Embryonic facial prominence (tissue), 1 donor: ENCODE measurements at regions not wholly inside any gene's neighbourhood (a gene's known extent, or its start where the extent isn't known, plus 50 kb on each side); places are given as distances from the start of the nearest gene placed in this dataset.
"Not testable (repeated sequence)": the region's sequence is repeated elsewhere in the genome, so short reads cannot be mapped to it uniquely, and the experiment has no call there.

Source experiments
- DNase-seq: peaks from one replicate; pipeline ENCODE4 v3.0.0-alpha.2; 2016; ENCODE audit errors: extremely low spot score

DNA sequence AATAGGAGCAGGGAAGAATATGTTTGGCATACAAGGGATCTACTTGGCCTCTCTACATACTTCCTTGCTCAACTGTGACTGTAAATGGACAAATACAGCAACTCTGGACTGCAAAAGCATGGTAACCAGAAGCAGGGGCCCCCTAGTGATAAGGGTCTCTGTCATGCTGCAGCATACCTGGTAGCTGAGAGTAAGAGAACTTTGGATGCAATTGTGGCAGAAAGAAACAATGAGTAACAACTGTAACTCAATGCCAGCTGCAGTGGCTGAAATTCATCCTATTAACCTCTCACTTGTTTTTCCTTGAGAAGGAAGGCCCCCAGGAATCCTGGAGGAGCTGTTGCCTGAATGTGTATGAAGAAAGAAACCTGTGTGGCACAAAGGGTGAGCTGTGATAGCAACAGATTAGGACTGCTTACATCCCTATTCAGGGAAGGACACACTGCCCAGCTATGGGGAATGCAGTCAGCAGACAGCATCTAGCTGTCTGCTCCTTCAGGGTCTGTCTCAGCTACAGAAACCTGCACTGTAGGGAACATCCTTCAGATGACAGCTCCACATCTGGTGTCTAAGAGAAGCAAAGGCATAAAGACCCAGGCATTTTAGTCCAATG lies 468.1 kb upstream of the ACTBL2 start:
- no peak for DNase-seq

DNA sequence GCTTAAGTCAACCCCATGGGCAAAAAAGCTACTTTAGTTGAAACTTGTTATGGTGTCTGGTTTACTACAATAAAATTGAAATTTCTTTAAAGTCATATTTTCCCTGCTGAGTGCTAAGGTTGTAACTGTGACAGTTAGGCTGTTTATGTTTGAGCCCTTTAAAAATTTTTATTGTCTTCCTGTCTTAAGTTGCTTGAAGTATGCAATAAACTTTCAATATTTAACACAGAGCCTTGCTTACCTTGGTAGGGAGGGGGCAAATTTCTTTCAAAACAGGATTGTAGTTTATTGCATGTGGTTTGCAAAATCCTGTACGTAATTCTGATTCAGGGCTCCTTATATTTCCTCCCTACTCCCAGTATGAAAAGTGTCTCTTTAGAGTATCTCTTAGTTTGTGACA lies 465.5 kb upstream of the ACTBL2 start:
- no peak for DNase-seq

DNA sequence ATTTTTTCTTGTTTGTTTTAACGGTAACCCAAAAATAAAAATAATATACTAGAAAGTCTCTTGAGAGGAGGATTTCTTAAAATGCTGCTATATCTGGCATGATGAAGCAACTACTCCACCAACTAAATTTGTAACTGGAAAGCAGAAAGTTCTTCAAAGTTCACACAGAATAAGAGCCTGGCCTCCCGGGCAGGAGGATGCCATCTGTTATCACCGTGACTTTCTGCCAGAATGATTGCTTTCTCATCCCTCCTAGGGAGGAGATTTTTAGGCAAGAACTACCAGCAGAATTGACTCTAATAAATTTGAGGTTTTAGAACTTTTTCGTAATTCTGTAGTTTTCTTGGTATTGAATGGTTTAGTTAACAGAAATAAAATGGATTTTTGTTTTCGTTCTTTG lies 464.6 kb upstream of the ACTBL2 start:
- DNase-seq: no peak

DNA sequence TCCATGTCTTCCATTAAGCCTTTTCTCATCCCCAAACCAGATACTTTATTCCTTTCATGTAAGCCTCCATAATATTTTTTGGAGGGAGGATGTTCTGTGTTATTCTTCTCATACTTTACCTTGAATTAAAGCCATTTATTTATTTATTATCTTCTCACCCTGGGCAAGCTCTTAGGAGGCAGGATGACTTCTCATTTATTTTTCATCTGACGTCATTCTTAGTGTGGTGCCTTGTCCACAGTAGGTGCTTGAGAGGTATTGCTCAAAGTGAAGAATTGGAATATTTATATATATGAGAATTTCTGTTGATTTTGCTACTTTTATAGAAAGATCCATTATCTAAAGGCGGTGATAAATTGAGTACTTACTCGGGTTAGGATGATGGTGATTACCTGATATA lies 458.3 kb upstream of the ACTBL2 start:
- no peak for DNase-seq

DNA sequence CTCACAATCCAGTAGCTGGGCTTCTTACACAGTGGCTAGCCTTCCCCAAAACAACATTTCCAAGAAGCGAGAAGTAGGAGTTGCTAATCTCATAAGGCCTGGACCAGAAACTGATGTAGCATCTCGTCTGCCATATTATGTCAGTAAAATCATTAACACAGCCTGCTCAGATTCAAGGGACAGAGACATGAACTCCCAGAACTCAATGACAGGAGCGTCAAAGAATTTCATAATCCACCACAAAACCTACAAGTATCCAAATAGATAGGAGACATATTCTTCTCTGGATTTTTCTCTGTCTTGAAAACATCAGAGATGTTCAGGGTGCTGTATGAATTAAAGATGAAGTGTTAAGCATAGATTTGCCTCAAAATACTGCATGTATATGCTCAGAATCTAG lies 457.6 kb upstream of the ACTBL2 start:
- no peak for DNase-seq

DNA sequence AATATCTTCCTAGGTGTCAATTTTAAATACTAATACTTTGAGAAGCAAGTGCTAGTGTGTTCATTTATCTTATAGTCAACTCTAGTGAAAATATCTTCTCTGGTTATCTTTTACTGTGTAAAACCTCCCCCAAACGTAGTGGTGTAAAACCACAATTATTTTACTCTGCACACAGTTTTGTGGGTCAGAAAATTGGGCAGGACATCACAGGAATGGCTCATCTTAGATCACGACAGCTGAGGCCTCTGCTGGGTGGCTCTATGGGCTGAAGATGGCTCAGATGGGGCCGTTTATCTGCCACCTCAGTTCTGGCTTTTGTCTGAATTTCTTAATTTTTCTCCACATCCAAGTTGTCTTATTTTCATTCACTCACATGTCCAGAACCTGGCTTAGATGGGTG lies 457.2 kb upstream of the ACTBL2 start:
- no peak for DNase-seq

DNA sequence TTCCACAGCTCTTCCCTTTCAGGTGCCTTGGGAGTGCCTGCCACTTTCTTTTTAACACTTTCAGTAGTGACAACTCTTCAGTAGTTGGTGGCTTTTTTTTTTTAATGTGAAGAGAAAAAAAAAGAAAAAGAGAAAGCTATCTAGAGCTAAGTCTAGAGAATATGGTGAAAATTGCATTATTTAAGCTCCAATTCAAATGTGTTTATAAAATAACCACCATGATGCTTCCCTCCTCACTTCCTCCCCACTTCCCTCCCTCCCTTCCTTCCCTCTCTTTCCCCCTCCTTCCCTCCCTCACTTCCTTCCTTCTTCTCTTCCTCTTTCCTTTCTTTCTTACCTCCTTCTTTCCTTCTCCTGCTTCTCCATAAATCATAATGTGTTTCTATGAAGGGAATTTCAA lies 456.7 kb upstream of the ACTBL2 start:
- DNase-seq: no peak

DNA sequence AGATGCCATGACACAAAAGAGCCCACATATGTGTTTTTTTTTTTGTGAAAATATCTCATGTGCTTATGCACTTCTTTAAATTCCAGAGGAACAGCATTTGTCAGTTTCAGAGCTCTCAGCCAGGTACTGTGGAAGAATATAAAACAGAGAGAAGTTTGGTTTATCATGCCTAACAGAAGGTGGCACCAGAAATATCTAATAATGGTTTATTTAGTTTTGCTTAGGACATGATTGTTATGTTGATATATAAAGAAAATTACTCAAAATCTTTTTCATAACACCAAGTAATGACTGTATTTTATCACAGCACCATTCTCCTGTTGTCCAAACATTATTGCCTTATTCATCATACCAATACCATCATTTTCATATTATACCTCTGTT lies 455.6 kb upstream of the ACTBL2 start:
- no peak for DNase-seq

DNA sequence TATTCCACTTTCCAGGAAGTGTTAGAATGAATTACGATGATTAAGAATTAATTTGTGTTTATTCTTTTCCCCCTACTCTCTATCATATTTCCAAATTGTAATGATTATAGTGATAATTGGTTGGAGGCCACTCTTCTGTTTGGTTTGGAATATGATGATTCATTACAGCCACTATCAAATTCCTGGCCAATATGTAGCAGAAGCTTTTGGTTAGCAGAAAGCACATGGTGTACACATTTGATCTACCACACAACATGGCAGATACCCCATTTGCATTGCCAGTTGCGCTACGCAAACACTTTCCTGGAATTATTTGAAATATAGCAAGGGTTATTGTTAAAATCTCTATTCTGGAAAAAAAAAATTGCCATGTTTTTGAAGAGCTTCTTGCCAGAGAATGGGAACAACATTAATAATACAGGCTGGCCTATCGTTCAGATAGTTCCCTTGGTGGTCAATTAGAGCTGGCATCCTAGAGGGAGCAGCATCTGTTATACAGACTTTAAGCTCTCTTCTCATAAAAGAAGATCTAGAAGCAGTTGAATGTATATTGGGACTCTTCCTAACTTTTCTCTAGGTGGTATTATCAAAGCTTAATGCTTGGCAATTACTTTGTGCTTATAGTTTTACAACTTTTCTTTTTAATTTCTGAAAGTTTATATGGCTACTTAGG lies 455.0 kb upstream of the ACTBL2 start:
- DNase-seq: no peak

DNA sequence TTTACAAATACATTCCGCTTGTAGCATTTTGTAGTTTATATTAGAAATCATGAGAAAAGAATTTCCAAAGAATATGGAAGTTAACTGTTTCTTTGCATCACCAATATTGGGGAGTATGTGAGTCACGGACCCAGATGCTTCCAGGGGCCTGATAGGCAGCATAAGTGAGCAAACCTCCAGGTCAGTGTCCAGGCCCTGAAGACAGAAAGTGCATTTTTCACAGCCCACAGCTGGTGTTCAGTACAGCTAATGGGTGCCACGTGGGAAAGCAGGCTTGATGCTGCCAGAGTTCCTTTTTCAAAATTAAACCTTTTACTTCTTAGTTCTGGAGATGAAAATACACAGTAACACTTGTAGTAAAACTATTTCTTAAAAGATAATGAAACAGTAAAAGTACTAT lies 454.4 kb upstream of the ACTBL2 start:
- no peak for DNase-seq

DNA sequence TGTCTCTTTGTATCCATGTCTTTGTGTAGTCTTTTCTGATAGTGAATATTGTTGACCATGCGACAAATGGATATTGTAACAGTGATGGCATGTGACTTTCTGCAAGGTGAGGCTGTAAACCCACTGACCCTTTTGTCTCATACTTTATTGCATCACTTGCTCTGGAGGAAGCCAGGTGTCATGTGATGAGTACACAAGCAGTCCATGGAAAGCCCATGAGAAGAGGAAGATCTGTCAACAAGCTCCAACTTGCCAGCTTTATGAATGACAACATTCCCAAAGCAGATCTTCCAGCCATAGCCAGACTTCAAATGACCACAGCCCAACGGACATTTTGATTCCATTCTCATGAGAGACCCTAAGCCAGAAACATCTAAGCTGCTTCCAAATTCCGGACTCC lies 450.1 kb upstream of the ACTBL2 start:
- DNase-seq: no peak

DNA sequence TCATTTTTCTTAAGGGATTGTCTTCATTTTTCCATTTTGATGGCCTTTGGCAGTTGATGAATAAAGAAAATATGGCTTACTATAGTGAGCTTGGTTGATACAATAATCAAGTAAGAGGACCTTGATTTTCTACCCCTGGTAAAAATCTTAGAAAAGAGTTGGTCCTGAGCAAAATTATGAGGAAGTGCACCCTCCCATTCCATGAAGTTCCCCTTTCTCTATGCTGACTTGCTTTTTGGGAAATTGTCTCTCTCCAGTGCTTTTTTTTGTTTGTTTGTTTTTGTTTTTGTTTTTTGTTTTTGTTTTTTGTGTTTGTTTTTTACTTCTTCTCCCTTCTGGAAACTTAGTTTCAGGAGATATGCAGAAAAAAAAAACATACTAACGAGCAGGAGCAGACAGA lies 449.2 kb upstream of the ACTBL2 start:
- DNase-seq: no peak

DNA sequence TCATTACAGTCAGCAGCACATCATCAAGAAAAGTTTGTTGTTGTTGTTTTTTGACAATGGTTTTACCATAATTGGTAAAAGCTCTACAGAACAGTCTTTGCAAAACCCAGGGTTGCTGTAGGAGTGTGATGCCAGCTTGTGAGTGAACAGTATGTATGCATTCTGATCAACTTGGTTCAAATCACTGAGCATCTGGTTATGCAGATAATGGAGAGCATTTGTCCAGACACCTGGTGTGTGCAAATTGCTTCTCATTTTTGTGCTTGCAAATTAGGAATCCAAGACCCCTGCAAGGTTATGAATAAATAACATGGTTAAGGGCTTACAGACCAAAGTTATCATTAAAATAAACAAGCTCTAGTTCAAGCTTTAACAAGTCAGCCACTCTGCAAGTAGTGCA lies 448.7 kb upstream of the ACTBL2 start:
- DNase-seq: no peak

DNA sequence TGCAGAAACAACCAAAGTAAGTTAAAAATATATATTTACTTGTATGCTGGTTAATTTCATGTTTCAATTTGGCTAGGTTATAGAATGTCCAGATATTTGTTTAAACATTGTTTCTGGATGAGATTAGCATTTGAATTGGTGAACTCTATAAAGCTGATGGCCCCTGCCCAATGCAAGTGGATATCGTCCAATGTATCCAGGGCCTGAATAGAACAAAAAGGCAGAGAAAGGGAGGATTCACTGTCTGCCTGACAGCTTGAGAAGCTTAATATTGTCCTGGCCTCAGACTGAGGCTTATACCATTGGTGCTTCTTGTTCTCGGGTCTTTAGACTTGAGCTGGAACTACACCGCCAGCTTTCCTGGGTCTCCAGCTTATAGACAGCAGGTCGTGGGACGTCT lies 446.7 kb upstream of the ACTBL2 start:
- no peak for DNase-seq

DNA sequence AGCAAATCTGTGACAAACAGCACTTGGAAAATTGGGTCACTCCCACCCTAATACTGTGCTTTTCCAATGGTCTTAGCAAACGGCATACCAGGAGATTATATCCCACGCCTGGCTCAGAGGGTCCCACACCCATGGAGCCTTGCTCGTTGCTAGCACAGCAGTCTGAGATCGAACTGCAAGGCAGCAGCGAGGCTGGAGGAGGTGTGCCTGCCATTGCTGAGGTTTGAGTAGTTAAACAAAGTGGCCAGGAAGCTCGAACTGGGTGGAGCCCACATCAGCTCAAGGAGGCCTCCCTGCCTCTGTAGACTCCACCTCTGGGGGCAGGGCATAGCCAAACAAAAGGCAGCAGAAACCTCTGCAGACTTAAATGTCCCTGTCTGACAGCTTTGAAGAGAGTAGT lies 440.5 kb upstream of the ACTBL2 start:
- not testable (repeated sequence) for DNase-seq

DNA sequence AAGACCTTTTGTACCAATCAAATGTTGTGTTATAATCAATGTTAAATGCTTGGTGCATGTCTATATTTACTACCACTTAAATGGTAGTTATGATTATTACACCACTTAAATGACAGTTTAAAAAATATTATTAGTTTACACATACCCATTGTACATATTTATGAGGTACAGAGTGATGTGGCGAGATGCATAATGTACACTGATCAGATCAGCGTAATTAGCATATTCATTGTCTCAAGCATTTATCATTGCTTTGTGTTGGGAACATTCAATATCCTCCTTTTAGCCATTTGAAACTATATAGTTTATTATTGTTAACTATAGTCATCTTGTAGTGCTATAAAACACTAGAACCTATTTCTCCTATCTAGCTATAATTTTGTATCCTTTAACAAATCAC lies 434.4 kb upstream of the ACTBL2 start:
- DNase-seq: no peak

DNA sequence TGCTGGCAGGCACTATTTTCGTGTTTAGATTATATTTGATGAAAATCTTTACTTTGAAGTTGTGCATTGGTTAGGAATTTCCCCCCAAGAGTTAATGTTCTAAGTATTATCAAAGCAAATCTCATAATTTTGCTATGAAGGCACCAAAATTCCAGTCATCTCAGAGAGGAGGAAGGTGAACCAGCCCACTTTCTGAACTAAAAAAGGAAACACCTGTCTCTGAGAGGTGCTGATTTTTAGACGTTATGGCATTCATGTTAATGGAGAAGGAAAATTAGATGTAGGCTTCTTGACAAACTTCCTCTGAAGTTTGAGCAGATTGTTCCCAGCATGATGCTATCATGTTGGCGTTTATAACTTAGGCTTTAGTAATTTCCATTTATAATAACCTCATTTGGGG lies 432.9 kb upstream of the ACTBL2 start:
- no peak for DNase-seq

DNA sequence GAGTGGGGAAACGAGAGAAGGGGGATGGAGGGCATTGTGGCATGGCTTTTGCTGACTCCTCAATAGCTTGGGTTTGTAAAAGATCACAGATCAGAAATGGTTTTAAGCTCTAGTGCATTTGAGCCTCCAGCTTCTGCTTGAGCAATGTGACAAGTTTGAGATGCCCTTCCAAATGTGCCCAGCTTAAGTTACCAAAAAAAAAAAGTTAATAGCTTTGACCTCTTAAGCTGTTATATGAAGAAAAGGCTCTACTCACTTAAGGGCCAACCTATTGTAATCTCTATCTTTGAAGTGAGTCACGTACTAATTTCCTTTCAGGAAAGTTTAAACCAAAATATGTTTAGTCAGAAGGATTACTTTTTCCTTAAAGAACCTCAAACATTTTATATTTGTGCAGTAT lies 428.8 kb upstream of the ACTBL2 start:
- DNase-seq: no peak

DNA sequence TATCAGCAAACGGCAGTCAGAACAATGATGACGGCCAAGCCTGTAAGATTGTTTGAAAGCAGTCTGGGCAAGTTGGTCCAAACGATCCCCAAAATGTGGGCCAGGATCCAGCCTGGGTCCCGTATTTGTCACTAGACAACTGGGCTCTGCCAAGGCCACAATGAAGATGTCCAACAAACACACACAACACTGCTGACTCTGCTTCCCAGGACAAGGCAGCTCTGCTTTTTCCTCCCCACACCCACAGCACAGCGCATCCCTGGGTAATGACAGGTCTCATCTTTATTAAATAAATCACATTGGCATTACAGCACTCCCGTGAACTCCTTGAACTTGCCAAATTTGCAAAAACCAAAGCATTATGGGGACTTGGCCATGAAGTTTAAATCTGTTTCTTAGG lies 424.1 kb upstream of the ACTBL2 start:
- DNase-seq: no peak

DNA sequence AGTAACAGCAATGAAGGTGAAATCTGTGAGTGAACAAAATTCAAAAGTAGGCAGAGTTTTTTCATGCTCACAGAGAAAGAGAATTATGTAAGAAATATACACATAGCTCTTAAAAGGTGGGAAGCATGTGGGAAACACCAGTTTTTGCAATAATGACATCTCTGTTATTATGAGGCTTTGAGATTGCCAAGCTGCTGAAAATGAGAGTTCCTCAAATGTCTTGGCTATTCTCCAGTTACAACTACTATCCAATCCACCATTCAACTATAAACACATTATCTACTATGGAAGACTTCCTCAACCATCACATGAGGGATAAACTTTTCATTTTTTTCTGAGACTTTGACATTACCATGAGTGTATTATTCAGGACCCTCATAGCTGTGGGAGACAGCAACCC lies 420.8 kb upstream of the ACTBL2 start:
- no peak for DNase-seq

DNA sequence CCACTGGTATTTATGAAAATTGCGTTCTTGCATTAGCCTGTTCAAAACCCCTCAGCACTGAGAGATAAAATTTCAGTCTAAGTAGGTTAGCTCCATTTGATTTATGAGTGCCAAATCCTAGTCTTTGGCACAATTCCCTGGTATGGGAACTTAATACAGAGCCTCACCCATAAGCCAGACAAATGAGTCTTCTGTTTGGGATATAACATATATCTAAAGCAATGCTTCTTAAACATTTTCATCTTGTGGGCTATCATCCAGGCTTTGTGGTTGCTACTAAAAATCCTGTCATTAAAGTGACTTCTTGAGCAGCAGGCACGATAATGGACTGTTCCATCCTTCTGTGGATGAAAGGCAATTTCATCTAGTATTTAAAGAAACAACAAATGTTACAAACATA lies 419.5 kb upstream of the ACTBL2 start:
- DNase-seq: no peak

DNA sequence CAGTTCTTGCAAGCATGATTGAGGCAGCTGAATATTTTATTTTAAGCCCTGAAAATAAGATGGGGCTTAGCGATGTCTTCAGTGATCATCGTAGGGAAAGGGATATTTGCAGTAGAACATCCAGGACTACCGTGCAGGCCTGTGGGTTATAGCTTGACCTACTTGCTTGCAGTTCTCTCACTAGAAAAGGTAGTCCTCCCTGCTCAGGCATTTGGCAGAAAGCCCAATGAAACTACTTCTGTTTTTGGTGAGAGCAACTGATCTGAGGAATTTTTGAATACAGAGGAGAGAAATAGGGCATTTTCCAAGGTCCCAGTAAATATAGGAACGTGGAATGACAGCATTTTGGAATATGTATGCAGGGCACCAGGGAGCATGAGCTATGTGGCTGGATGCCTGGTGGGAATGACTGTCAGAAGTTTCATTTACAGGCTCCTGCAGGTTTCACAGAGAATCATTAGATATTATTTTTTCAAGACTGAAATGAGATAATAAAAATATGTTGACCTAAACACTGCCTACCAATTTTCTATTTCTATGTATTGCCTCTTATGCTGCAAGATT lies 417.9 kb upstream of the ACTBL2 start:
- DNase-seq: no peak

DNA sequence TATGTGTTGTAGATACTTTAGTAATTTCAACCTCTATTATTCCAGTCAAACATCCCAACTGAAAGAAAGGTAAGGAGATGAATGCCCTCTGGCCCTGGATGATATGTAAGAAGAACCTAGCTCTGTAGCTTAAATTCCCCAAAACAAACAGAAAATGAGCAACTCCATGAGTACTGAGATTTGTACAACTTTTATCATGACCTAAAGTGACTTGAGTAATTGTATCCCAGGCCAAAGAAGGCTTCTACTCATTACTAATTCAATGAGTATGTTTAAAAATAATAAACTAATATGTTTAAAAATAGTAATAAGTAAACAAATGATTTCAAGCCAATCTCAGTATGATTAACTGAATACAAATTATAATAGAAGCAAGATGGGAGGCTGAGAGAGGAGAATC lies 414.0 kb upstream of the ACTBL2 start:
- no peak for DNase-seq

DNA sequence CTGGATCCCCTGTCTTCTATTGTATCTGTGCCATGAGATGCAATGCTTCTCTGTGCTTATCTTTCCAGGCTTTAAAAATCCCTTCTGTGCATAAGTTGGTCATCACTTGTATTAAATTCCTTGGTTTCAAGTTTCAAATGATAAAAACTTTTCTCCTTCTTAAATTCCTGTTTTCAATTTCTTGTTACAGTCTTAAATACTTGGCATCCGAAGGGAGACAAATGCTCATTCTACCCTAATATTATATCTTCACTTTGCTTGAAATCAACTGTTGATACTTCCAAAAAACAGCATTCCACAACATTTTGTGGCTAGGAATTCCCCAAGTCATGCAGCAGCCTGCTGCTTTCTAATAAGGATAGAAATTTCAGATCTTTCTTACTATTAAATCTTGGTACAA lies 413.2 kb upstream of the ACTBL2 start:
- no peak for DNase-seq
